ENCODE measurements at regions not wholly inside any gene's neighbourhood (a gene's known extent, or its start where the extent isn't known, plus 50 kb on each side); places are given as distances from the start of the nearest gene placed in this dataset.

DNA sequence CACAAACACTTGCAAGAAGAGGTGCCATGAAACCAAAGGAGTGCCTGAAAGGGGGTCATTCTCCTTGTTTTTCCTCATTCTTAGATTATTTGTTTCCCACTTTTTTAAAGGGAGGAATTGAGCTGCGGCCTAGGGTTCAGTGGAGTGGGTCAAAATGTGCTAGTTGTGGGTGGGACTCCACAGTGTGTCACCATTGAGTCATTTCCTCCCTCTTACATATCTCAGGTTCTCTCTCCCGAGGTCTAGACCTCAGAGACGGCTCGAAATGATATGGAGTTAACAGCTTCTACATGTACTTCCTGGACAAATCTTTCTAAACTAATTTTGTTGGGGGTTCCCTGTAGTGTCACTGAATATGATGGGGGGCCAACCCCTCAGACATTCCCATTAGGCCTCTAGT is 328.4 kb upstream of the SPANXN1 start:
- FAIRE-seq: no peak
- no peak overlapping the region for H3K27ac ChIP-seq (ENCODE audit: extremely low read length, insufficient read depth, low read length)
- ChIA-PET POLR2A (no interaction called here), CTCF (ENCODE audit: low intra/inter-chr PET ratio, low total read pairs) (no interaction called here)
- H3K4me3 ChIP-seq (replicated peaks in 1 of 3; ENCODE audit: insufficient read depth in 1 of 3, low read depth in 2 of 3, low read length in 3 of 3): no peak overlapping the region
- H3K36me3 ChIP-seq (replicated peaks in 1 of 2; ENCODE audit: control insufficient read depth in 1 of 2, insufficient read depth in 2 of 2, low read length in 2 of 2): no peaks in the 10 kb centered on the region
- in situ Hi-C loops (cut with HindIII; ENCODE audit: extremely low pct_ligation_motif_present, low pct_unique_long_range_greater_than_20kb): no loop called here
- no peak overlapping the region for H3K4me2 ChIP-seq (ENCODE audit: low read depth, low read length)
- H3K9ac ChIP-seq (ENCODE audit: insufficient read depth, low read depth, low read length): no peak overlapping the region
- BruUV-seq (replicated peaks): no TSS peak
- no peaks in the 10 kb centered on the region for H3K79me2 ChIP-seq (ENCODE audit: insufficient read depth, low read length)
- no peak overlapping the region for H2AFZ ChIP-seq (ENCODE audit: low read length)
- no CpG with 5 or more reads among the region's 4 CpGs for WGBS (ENCODE audit: low lambda C conversion rate)
- no peaks in the 10 kb centered on the region for H3K27me3 ChIP-seq (ENCODE audit: control insufficient read depth in 1 of 2, insufficient read depth in 2 of 2, low read length in 2 of 2)
- ATAC-seq: no peak
- DNase-seq (ENCODE audit: low spot score): no peak
- H3K4me1 ChIP-seq (ENCODE audit: insufficient read depth, low read length): no peaks in the 10 kb centered on the region
- no peaks in the 10 kb centered on the region for H4K20me1 ChIP-seq (ENCODE audit: insufficient read depth, low read length)
- no peak for TF ChIP-seq ZFP37 (CRISPR knock-in tag; IDR thresholded peaks at IDR 0.05; ENCODE audit: borderline replicate concordance)
- TF ChIP-seq, protein P1, sequence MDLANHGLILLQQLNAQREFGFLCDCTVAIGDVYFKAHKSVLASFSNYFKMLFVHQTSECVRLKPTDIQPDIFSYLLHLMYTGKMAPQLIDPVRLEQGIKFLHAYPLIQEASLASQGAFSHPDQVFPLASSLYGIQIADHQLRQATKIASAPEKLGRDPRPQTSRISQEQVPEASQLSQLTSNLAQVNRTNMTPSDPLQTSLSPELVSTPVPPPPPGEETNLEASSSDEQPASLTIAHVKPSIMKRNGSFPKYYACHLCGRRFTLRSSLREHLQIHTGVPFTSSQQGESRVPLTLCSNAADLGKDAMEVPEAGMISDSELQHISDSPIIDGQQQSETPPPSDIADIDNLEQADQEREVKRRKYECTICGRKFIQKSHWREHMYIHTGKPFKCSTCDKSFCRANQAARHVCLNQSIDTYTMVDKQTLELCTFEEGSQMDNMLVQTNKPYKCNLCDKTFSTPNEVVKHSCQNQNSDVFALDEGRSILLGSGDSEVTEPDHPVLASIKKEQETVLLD (CRISPR knock-in tag; IDR thresholded peaks at IDR 0.05; ENCODE audit: low read depth): no peak
- no peak for TF ChIP-seq ZNF263 (CRISPR knock-in tag; IDR thresholded peaks at IDR 0.05)
- TF ChIP-seq ZEB1 (IDR thresholded peaks at IDR 0.05; ENCODE audit: insufficient replicate concordance, low read depth): no peak
- no peak for TF ChIP-seq ZSCAN29 (CRISPR knock-in tag; conservative IDR thresholded peaks at IDR 0.05)
- TF ChIP-seq ZNF672 (CRISPR knock-in tag; IDR thresholded peaks at IDR 0.05): no peak
- intact Hi-C loops (cut with micrococcal nuclease; ENCODE audit: unreplicated experiment): no loop called here
- peaks cover 70% of the 10 kb centered on the region for H3K9me3 ChIP-seq (ENCODE audit: low read length)

DNA sequence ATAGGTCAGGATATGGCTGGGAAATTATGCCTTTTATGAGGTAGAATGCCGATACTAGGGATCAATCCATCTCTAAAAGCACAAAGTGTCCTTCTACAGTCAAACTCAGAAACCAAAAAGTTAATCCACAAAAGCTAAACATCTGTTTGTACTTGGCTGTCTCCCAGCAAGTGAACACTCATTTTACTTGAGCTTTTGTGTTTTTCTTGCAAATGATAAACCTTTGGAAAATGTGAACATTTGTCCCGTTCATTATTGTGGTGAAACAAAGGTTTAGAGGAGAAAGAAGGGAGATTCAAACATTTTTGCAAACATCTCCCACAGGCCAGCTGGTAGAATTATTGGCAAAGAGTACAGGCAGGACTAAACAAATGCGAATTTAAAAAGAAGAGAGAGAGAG is 300.6 kb upstream of the SPANXN1 start:
- no peak overlapping the region for H3K9ac ChIP-seq (ENCODE audit: insufficient read depth, low read depth, low read length)
- DNase-seq (ENCODE audit: low spot score) (no peak), FAIRE-seq (no peak), ATAC-seq (no peak)
- H2AFZ ChIP-seq (ENCODE audit: low read length): no peak overlapping the region
- in situ Hi-C loops (cut with HindIII; ENCODE audit: extremely low pct_ligation_motif_present, low pct_unique_long_range_greater_than_20kb): no loop called here
- H3K9me3 ChIP-seq (ENCODE audit: low read length): peaks cover 66% of the 10 kb centered on the region
- H3K36me3 ChIP-seq (replicated peaks in 1 of 2; ENCODE audit: control insufficient read depth in 1 of 2, insufficient read depth in 2 of 2, low read length in 2 of 2): no peaks in the 10 kb centered on the region
- BruUV-seq (replicated peaks): no TSS peak
- POLR2A ChIA-PET: no interaction called here
- no peaks in the 10 kb centered on the region for H3K27me3 ChIP-seq (ENCODE audit: control insufficient read depth in 1 of 2, insufficient read depth in 2 of 2, low read length in 2 of 2)
- WGBS (ENCODE audit: low lambda C conversion rate): 0% methylated on average over 2 of the region's 3 CpGs
- H3K27ac ChIP-seq (ENCODE audit: extremely low read length, insufficient read depth, low read length): no peak overlapping the region
- H3K4me3 ChIP-seq (replicated peaks in 1 of 3; ENCODE audit: insufficient read depth in 1 of 3, low read depth in 2 of 3, low read length in 3 of 3): no peak overlapping the region
- no peak overlapping the region for H3K4me2 ChIP-seq (ENCODE audit: low read depth, low read length)
- H3K4me1 ChIP-seq (ENCODE audit: insufficient read depth, low read length): no peaks in the 10 kb centered on the region
- intact Hi-C loops (cut with micrococcal nuclease; ENCODE audit: unreplicated experiment): no loop called here
- no peaks in the 10 kb centered on the region for H4K20me1 ChIP-seq (ENCODE audit: insufficient read depth, low read length)
- CTCF ChIA-PET (ENCODE audit: low intra/inter-chr PET ratio, low total read pairs): no interaction called here
- H3K79me2 ChIP-seq (ENCODE audit: insufficient read depth, low read length): no peaks in the 10 kb centered on the region
- TF ChIP-seq, protein P2, sequence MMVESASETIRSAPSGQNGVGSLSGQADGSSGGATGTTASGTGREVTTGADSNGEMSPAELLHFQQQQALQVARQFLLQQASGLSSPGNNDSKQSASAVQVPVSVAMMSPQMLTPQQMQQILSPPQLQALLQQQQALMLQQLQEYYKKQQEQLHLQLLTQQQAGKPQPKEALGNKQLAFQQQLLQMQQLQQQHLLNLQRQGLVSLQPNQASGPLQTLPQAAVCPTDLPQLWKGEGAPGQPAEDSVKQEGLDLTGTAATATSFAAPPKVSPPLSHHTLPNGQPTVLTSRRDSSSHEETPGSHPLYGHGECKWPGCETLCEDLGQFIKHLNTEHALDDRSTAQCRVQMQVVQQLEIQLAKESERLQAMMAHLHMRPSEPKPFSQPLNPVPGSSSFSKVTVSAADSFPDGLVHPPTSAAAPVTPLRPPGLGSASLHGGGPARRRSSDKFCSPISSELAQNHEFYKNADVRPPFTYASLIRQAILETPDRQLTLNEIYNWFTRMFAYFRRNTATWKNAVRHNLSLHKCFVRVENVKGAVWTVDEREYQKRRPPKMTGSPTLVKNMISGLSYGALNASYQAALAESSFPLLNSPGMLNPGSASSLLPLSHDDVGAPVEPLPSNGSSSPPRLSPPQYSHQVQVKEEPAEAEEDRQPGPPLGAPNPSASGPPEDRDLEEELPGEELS (CRISPR knock-in tag; IDR thresholded peaks at IDR 0.05): no peak
- TF ChIP-seq ZNF251 (CRISPR knock-in tag; IDR thresholded peaks at IDR 0.05): no peak
- TF ChIP-seq, protein P3, sequence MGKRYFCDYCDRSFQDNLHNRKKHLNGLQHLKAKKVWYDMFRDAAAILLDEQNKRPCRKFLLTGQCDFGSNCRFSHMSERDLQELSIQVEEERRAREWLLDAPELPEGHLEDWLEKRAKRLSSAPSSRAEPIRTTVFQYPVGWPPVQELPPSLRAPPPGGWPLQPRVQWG (CRISPR knock-in tag; IDR thresholded peaks at IDR 0.05; ENCODE audit: borderline replicate concordance, low read depth): no peak
- TF ChIP-seq ESRRA (CRISPR knock-in tag; IDR thresholded peaks at IDR 0.05; ENCODE audit: low read depth): no peak
- TF ChIP-seq FOXP1 (IDR thresholded peaks at IDR 0.05): no peak
- TF ChIP-seq FOXP1 (CRISPR knock-in tag; IDR thresholded peaks at IDR 0.05): no peak
- no peak for TF ChIP-seq CREB1 (IDR thresholded peaks at IDR 0.05)
- TF ChIP-seq CREB1 (CRISPR knock-in tag; IDR thresholded peaks at IDR 0.05): no peak
- TF ChIP-seq ZNF510 (CRISPR knock-in tag; IDR thresholded peaks at IDR 0.05; ENCODE audit: low read depth): no peak
- TF ChIP-seq PHF5A (CRISPR knock-in tag; IDR thresholded peaks at IDR 0.05; ENCODE audit: low read depth, unreplicated experiment): no peak
- no peak for TF ChIP-seq ZNF781 (CRISPR knock-in tag; IDR thresholded peaks at IDR 0.05; ENCODE audit: borderline replicate concordance, not compliant biosample characterization)
- no peak for TF ChIP-seq TARDBP (CRISPR knock-in tag; IDR thresholded peaks at IDR 0.05)
- TF ChIP-seq SAFB2 (CRISPR knock-in tag; IDR thresholded peaks at IDR 0.05; ENCODE audit: borderline replicate concordance, low read depth): no peak

Data from HepG2 (cell line).